ENCODE measurements at regions not wholly inside any gene's neighbourhood (a gene's known extent, or its start where the extent isn't known, plus 50 kb on each side); places are given as distances from the start of the nearest gene placed in this dataset.

- TF ChIP-seq EZH2 (optimal IDR thresholded peaks at IDR 0.05; ENCODE audit: low read depth, low read length) (no peak), CTCF (IDR thresholded peaks at IDR 0.05; ENCODE audit: low read length) (no peak), EZH2phosphoT487 (IDR thresholded peaks at IDR 0.05; ENCODE audit: low read length) (no peak)
Observed at GRCh38 chr15:38992930-38993329, 428.3 kb upstream of the RASGRP1 start.

All from MM.1S (cell line).